ENCODE measurements at regions not wholly inside any gene's neighbourhood (a gene's known extent, or its start where the extent isn't known, plus 50 kb on each side); places are given as distances from the start of the nearest gene placed in this dataset.
"Not testable (repeated sequence)": the region's sequence is repeated elsewhere in the genome, so short reads cannot be mapped to it uniquely, and the experiment has no call there.

DNA sequence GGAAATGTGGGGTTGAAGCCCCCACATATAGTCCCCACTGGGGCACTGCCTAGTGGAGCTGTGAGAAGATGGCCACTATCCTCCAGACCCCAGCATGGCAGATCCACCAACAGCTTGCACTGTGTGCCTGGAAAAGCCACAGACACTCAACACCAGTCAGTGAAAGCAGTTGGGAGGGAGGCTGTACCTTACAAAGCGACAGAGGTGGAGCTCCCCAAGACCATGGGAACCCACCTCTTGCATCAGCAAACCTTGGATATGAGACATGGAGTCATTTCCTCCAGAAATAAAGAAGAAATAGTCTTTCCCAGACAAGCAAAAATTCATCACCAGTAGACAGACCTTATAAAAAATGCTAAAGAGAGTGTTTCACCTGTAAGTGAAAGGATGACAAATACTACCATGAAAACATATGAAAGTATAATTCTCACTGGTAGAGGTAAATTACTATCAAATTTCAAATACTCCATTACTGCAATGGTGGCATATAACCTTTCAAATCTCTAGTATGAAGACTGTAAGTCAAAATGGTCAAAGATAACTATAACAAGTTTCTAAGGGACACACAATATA lies 152.6 kb upstream of the EPHA4 start:
- TF ChIP-seq EZH2phosphoT487 (conservative IDR thresholded peaks at IDR 0.05; ENCODE audit: low read length), result no peak
- TF ChIP-seq, protein P1, sequence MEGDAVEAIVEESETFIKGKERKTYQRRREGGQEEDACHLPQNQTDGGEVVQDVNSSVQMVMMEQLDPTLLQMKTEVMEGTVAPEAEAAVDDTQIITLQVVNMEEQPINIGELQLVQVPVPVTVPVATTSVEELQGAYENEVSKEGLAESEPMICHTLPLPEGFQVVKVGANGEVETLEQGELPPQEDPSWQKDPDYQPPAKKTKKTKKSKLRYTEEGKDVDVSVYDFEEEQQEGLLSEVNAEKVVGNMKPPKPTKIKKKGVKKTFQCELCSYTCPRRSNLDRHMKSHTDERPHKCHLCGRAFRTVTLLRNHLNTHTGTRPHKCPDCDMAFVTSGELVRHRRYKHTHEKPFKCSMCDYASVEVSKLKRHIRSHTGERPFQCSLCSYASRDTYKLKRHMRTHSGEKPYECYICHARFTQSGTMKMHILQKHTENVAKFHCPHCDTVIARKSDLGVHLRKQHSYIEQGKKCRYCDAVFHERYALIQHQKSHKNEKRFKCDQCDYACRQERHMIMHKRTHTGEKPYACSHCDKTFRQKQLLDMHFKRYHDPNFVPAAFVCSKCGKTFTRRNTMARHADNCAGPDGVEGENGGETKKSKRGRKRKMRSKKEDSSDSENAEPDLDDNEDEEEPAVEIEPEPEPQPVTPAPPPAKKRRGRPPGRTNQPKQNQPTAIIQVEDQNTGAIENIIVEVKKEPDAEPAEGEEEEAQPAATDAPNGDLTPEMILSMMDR (IDR thresholded peaks at IDR 0.05; ENCODE audit: insufficient read depth, low read length, poor library complexity, severe bottlenecking), result no peak
- H3F3A ChIP-seq (ENCODE audit: insufficient read depth), result no peaks in the 10 kb centered on the region
- H3K4me3 ChIP-seq (ENCODE audit: insufficient read depth, low read length, poor library complexity, severe bottlenecking), result no peak overlapping the region
- H3K27ac ChIP-seq (ENCODE audit: low read depth, low read length), result no peak overlapping the region
- no peaks in the 10 kb centered on the region for H3K27me3 ChIP-seq (ENCODE audit: low read length)
- H4K20me1 ChIP-seq (ENCODE audit: low read depth, low read length), result no peaks in the 10 kb centered on the region
- peaks cover 4% of the 10 kb centered on the region; the same call in 1 of the 2 replicates for H3K9me3 ChIP-seq (ENCODE audit: insufficient read depth, low read length)
- no peaks in the 10 kb centered on the region for H3K9me2 ChIP-seq (replicated peaks; ENCODE audit: insufficient read depth, low read length)
- H2AFZ ChIP-seq (ENCODE audit: low read depth, low read length, severe bottlenecking), result no peak overlapping the region
- H3K4me2 ChIP-seq (ENCODE audit: low read depth, low read length, poor library complexity, severe bottlenecking), result no peak overlapping the region
- no peaks in the 10 kb centered on the region for H3K36me3 ChIP-seq (ENCODE audit: low read length)
- no peaks in the 10 kb centered on the region for H3K79me2 ChIP-seq (ENCODE audit: insufficient read depth, low read length)
- H3K9ac ChIP-seq (ENCODE audit: low read length), result no peak overlapping the region

DNA sequence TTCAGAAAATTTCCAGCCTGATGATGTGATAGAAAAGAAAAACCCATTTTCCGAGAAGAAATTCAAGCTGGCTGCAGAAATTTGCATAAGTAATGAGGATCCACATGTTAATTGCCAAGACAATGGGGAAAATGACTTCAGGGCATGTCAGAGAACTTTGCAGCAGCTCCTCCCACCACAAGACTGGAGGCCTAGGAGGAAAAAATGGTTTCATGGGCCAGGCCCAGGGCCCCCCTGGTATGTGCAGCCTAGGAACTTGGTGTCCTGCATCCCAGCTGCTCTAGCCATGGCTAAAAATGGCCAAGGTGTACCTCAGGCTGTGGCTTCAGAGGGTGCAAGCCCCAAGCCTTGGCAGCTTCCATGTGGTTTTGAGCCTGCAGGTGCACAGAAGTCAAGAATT lies 152.0 kb upstream of the EPHA4 start:
- H3K4me2 ChIP-seq (ENCODE audit: low read depth, low read length, poor library complexity, severe bottlenecking); H3F3A ChIP-seq (ENCODE audit: insufficient read depth); H3K9me3 ChIP-seq (ENCODE audit: insufficient read depth, low read length); H4K20me1 ChIP-seq (ENCODE audit: low read depth, low read length); H3K9ac ChIP-seq (ENCODE audit: low read length); H2AFZ ChIP-seq (ENCODE audit: low read depth, low read length, severe bottlenecking); H3K9me2 ChIP-seq (replicated peaks; ENCODE audit: insufficient read depth, low read length); H3K79me2 ChIP-seq (ENCODE audit: insufficient read depth, low read length); H3K27ac ChIP-seq (ENCODE audit: low read depth, low read length); H3K36me3 ChIP-seq (ENCODE audit: low read length); H3K27me3 ChIP-seq (ENCODE audit: low read length); H3K4me3 ChIP-seq (ENCODE audit: insufficient read depth, low read length, poor library complexity, severe bottlenecking): not testable (repeated sequence)

DNA sequence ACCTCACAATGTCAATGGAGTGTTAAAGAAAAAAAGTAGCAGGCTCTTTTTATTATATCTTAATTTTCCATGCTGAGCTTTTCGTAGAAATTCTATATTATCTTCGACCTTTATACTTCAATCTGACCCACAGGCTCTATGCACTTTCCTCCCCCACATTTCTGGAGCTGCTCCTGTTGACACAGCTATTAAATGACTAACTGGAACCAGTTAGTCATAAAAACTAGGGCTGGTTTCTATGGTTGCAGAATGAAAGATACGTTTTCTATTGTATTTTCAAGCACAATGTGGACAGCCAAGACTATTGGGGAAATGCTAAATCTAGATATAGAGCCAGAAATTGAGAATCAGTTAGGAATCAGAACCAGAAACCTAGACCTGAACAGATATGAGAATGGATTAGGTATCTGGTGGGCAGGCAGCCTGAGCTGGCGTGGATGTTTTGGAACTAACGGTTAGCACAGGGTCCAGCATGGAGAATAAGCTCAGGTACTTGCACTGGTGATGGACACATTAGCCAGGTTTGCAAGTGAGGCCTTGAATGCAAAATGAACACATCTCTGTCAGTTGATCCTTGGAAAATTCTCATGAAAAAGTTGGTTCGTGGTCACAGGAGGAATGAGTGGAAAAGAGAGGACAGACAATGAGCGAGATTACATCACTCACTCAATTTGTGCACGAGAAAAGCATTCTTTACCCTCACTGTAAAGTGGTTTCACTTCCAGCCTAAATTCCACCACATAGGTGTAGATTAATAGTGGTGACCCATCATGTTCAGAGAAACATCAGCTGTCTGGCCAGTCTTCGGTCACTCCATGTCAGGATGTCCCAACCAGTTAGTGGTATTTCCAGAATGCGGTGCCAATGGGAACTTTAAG lies 144.6 kb upstream of the EPHA4 start:
- no peak overlapping the region for H3K4me3 ChIP-seq (ENCODE audit: insufficient read depth, low read length, poor library complexity, severe bottlenecking)
- no peaks in the 10 kb centered on the region for H3F3A ChIP-seq (ENCODE audit: insufficient read depth)
- H3K27me3 ChIP-seq (ENCODE audit: low read length), result no peaks in the 10 kb centered on the region
- no peak overlapping the region for H2AFZ ChIP-seq (ENCODE audit: low read depth, low read length, severe bottlenecking)
- no peak overlapping the region for H3K27ac ChIP-seq (ENCODE audit: low read depth, low read length)
- H3K79me2 ChIP-seq (ENCODE audit: insufficient read depth, low read length), result no peaks in the 10 kb centered on the region
- H3K9me3 ChIP-seq (ENCODE audit: insufficient read depth, low read length), result no peaks in the 10 kb centered on the region
- H3K9me2 ChIP-seq (replicated peaks; ENCODE audit: insufficient read depth, low read length), result no peaks in the 10 kb centered on the region
- TF ChIP-seq EZH2phosphoT487 (conservative IDR thresholded peaks at IDR 0.05; ENCODE audit: low read length), result no peak
- TF ChIP-seq, protein P1 (IDR thresholded peaks at IDR 0.05; ENCODE audit: insufficient read depth, low read length, poor library complexity, severe bottlenecking), result no peak
- no peak overlapping the region for H3K9ac ChIP-seq (ENCODE audit: low read length)
- no peaks in the 10 kb centered on the region for H4K20me1 ChIP-seq (ENCODE audit: low read depth, low read length)
- no peak overlapping the region for H3K4me2 ChIP-seq (ENCODE audit: low read depth, low read length, poor library complexity, severe bottlenecking)
- no peaks in the 10 kb centered on the region for H3K36me3 ChIP-seq (ENCODE audit: low read length)
